H1 (cell line): ENCODE measurements at regions not wholly inside any gene's neighbourhood (a gene's known extent, or its start where the extent isn't known, plus 50 kb on each side); places are given as distances from the start of the nearest gene placed in this dataset.

Experiments used
- CBX5 ChIP-seq: fragments of 300-800, 300-1000 bp; sonication (generic); IDR thresholded peaks from 2 replicates; pipeline ENCODE4 v1.7.1; 2016; ENCODE audit warnings: antibody characterized with exemption, low read length, low read depth
- CBX8 ChIP-seq: fragments of 300-800, 300-1000 bp; sonication (generic); IDR thresholded peaks from 2 replicates; pipeline ENCODE4 v1.7.1; 2016; ENCODE audit warnings: low read depth, low read length, borderline replicate concordance
- CHD7 ChIP-seq: fragments of 300-600 bp; sonication (generic); IDR thresholded peaks from 2 replicates; pipeline ENCODE4 v1.7.1; 2012; ENCODE audit warnings: low read length, moderate library complexity, mild to moderate bottlenecking, inconsistent platforms; ENCODE audit not compliant: insufficient replicate concordance
- CREB1 ChIP-seq: IDR thresholded peaks from 2 replicates; pipeline ENCODE4 v1.6.1; 2012; ENCODE audit warnings: inconsistent platforms
- FOSL1 ChIP-seq: IDR thresholded peaks from 2 replicates; pipeline ENCODE4 v1.6.1; 2011; ENCODE audit warnings: mild to moderate bottlenecking, low read depth, low read length, moderate library complexity; ENCODE audit not compliant: insufficient read depth
- HDAC6 ChIP-seq: IDR thresholded peaks from one replicate; pipeline ENCODE4 v1.7.1; 2012; ENCODE audit warnings: low read depth, mild to moderate bottlenecking, inconsistent platforms, low read length, moderate library complexity
- JUN ChIP-seq: IDR thresholded peaks from 2 replicates; pipeline ENCODE4 v1.6.1; 2011; ENCODE audit warnings: low read depth, mild to moderate bottlenecking, improper control_type of control experiment, low read length
- KDM1A ChIP-seq: fragments of 200-600, 300-600 bp; sonication (generic); IDR thresholded peaks from 2 replicates; pipeline ENCODE4 v1.7.1; 2016; ENCODE audit warnings: mild to moderate bottlenecking, low read length, borderline replicate concordance
- SIN3A ChIP-seq, 2 experiments: IDR thresholded peaks in 1 of 2; conservative IDR thresholded peaks in 1 of 2; 2 replicates each; pipeline ENCODE4 v1.6.1; 2011 to 2012; ENCODE audit warnings: low read length in 2 of 2, improper control_type of control experiment in 1 of 2, low read depth in 1 of 2, mild to moderate bottlenecking in 1 of 2
- TAF1 ChIP-seq: IDR thresholded peaks from 2 replicates; pipeline ENCODE4 v1.6.1; 2011; ENCODE audit warnings: mild to moderate bottlenecking, low read depth, low read length
- TAF7 ChIP-seq: optimal IDR thresholded peaks from 2 replicates; pipeline ENCODE3; 2011; ENCODE audit warnings: low read depth, mild to moderate bottlenecking, inconsistent platforms, low read length, moderate library complexity, borderline replicate concordance
- ZNF274 ChIP-seq: IDR thresholded peaks from 2 replicates; pipeline ENCODE4 v1.7.0; 2012; ENCODE audit warnings: low read length, borderline replicate concordance; ENCODE audit errors: extremely low read depth

GRCh38 chr2:234133004-234133403 lies 82.5 kb downstream of the SPP2 start (continued):
- TF ChIP-seq CHD7 (no peak), ZNF274 (no peak), TAF7 (no peak), FOSL1 (no peak), SIN3A (conservative IDR thresholded peaks at IDR 0.05 in 1 of 2, IDR thresholded peaks at IDR 0.05 in 1 of 2; ENCODE audit: low read depth in 1 of 2, low read length in 2 of 2) (no peak), JUN (no peak), CBX8 (no peak), CREB1 (no peak), HDAC6 (no peak), KDM1A (no peak), TAF1 (no peak), CBX5 (no peak)
